AG10803 (cell line): ENCODE measurements at regions not wholly inside any gene's neighbourhood (a gene's known extent, or its start where the extent isn't known, plus 50 kb on each side); places are given as distances from the start of the nearest gene placed in this dataset.

ENCODE experiments used
- DNase-seq: peaks from one replicate; pipeline ENCODE4 v3.0.0; 2010; ENCODE audit warnings: low read depth
- H3K4me3 ChIP-seq: 2 replicates; pipeline ENCODE4 v1.5.1; 2011; ENCODE audit warnings: mild to moderate bottlenecking, low read length, control low read depth
- CTCF ChIP-seq: conservative IDR thresholded peaks from 2 replicates; pipeline ENCODE4 v1.5.1; 2011; ENCODE audit warnings: mild to moderate bottlenecking, low read length, control low read depth, inconsistent platforms

GRCh38 chr7:113247198-113247597 is 128.8 kb upstream of the SMIM30 start:
- no peak overlapping the region for H3K4me3 ChIP-seq
- no peak for DNase-seq
- TF ChIP-seq CTCF = no peak

- no peak for TF ChIP-seq CTCF
- no peak for DNase-seq
- H3K4me3 ChIP-seq = no peak overlapping the region
These were observed 128.4 kb upstream of the SMIM30 start for GRCh38 chr7:113246738-113247137.

GRCh38 chr7:113232885-113233284 is 114.5 kb upstream of the SMIM30 start:
- H3K4me3 ChIP-seq = no peak overlapping the region
- TF ChIP-seq CTCF = no peak
- no peak for DNase-seq

GRCh38 chr7:113230691-113231090 is 112.3 kb upstream of the SMIM30 start:
- DNase-seq = no peak
- H3K4me3 ChIP-seq = no peak overlapping the region
- TF ChIP-seq CTCF = no peak

GRCh38 chr7:113217314-113217713 is 99.0 kb upstream of the SMIM30 start:
- TF ChIP-seq CTCF = no peak
- H3K4me3 ChIP-seq = no peak overlapping the region
- DNase-seq = no peak

- no peak overlapping the region for H3K4me3 ChIP-seq
- no peak for DNase-seq
- TF ChIP-seq CTCF = no peak
These were observed 97.7 kb upstream of the SMIM30 start for GRCh38 chr7:113216038-113216437.

- H3K4me3 ChIP-seq = no peak overlapping the region
- TF ChIP-seq CTCF = no peak
- DNase-seq = peak; percentile 6
These were observed 91.3 kb upstream of the SMIM30 start for GRCh38 chr7:113209449-113210203.
